Endothelial cell of umbilical vein (primary cell): ENCODE measurements at regions not wholly inside any gene's neighbourhood (a gene's known extent, or its start where the extent isn't known, plus 50 kb on each side); places are given as distances from the start of the nearest gene placed in this dataset.

Experiments
- BruUV-seq: library from RNA; stranded (reverse); fragments of 400-500 nt; replicated peaks from 2 replicates; lab custom pipeline; 2021; lab: Mats Ljungman, UMichigan
- CTCF ChIA-PET: fragments of 300-600, 350-600 bp; sonication (Branson Sonifier 250); formaldehyde crosslinking; loops from one replicate; lab custom pipeline; 2021; ENCODE audit warnings: antibody characterized with exemption, inconsistent platforms; lab: Charles Lee
- POLR2A ChIA-PET: fragments of 300-600, 350-600 bp; sonication (Branson Sonifier 250); formaldehyde crosslinking; loops from one replicate; lab custom pipeline; 2021; ENCODE audit warnings: antibody characterized with exemption, inconsistent platforms; lab: Charles Lee
- DNase-seq: peaks from one replicate; pipeline ENCODE4 v3.0.0-alpha.2; 2011; ENCODE audit warnings: low read depth, low spot score
- FAIRE-seq: peaks from 2 replicates; lab custom pipeline; 2011; peaks lifted over from hg19 to GRCh38; lab: Jason Lieb, UNC
- H2AFZ ChIP-seq: 2 replicates; pipeline ENCODE4 v1.6.0; 2012; ENCODE audit warnings: low read depth, low read length, control low read depth, inconsistent platforms
- H3K27ac ChIP-seq: 2 replicates; pipeline ENCODE4 v1.5.1; 2011; ENCODE audit warnings: low read depth, mild to moderate bottlenecking, control low read depth, low read length, moderate library complexity; ENCODE audit not compliant: insufficient read depth
- H3K27me3 ChIP-seq, 2 experiments: 2 replicates each; pipeline versions ENCODE4 v1.6.0 to v1.6.1; 2011; ENCODE audit warnings: low read length in 2 of 2, mixed read lengths in 1 of 2; ENCODE audit not compliant: control insufficient read depth in 2 of 2, insufficient read depth in 2 of 2
- H3K36me3 ChIP-seq, 2 experiments: 2 replicates in 1 of 2; 3 replicates in 1 of 2; pipeline ENCODE4 v1.5.1; 2011; ENCODE audit warnings: low read length in 2 of 2, mild to moderate bottlenecking in 1 of 2, moderate library complexity in 1 of 2; ENCODE audit not compliant: control insufficient read depth in 2 of 2, insufficient read depth in 2 of 2; ENCODE audit errors: extremely low read depth in 1 of 2
- H3K4me1 ChIP-seq: 3 replicates; pipeline ENCODE4 v1.5.1; 2011; ENCODE audit warnings: mild to moderate bottlenecking, low read length; ENCODE audit not compliant: control insufficient read depth, insufficient read depth; ENCODE audit errors: extremely low read depth
- H3K4me2 ChIP-seq: 2 replicates; pipeline ENCODE4 v1.6.1; 2011; ENCODE audit warnings: low read length, control low read depth, mixed read lengths; ENCODE audit not compliant: insufficient read depth
- H3K4me3 ChIP-seq, 3 experiments: fragments of 200-600 bp in 1 of 3; sonication (generic), shearing (Covaris generic) in 1 of 3; replicated peaks in 1 of 3; 2 replicates each; pipeline ENCODE4 v1.5.1; 2011 to 2016; ENCODE audit warnings: control low read depth in 3 of 3, low read length in 3 of 3, mild to moderate bottlenecking in 2 of 3, inconsistent platforms in 1 of 3, low read depth in 1 of 3, moderate library complexity in 1 of 3; ENCODE audit not compliant: insufficient read depth in 1 of 3
- H3K79me2 ChIP-seq: 2 replicates; pipeline ENCODE4 v1.6.0; 2012; ENCODE audit warnings: low read length, inconsistent platforms; ENCODE audit not compliant: control insufficient read depth, insufficient read depth
- H3K9ac ChIP-seq: replicated peaks from 2 replicates; pipeline ENCODE3; 2011; ENCODE audit warnings: low read length, control low read depth; ENCODE audit not compliant: insufficient read depth; ENCODE audit errors: extremely low read depth
- H3K9me1 ChIP-seq: replicated peaks from 3 replicates; pipeline ENCODE4 v1.6.0; 2011; ENCODE audit warnings: mild to moderate bottlenecking, low read length; ENCODE audit not compliant: control insufficient read depth, insufficient read depth; ENCODE audit errors: extremely low read depth
- H3K9me3 ChIP-seq: replicated peaks from 2 replicates; pipeline ENCODE4 v1.5.1; 2012; ENCODE audit warnings: low read length, inconsistent platforms; ENCODE audit not compliant: control insufficient read depth, insufficient read depth
- H4K20me1 ChIP-seq: replicated peaks from 2 replicates; pipeline ENCODE3; 2011; ENCODE audit warnings: mild to moderate bottlenecking, low read length; ENCODE audit not compliant: control insufficient read depth, insufficient read depth; ENCODE audit errors: extremely low read depth
- CTCF ChIP-seq, 2 donors: IDR thresholded peaks; 1 replicate in 1 of 2; 2 replicates in 1 of 2; pipeline ENCODE4 v1.5.1; 2011; ENCODE audit warnings: low read length in 2 of 2, mild to moderate bottlenecking in 2 of 2, moderate library complexity in 2 of 2, control low read depth in 1 of 2, inconsistent platforms in 1 of 2, low read depth in 1 of 2; ENCODE audit not compliant: insufficient read depth in 1 of 2; ENCODE audit errors: extremely low read depth in 1 of 2
- EZH2 ChIP-seq: IDR thresholded peaks from 2 replicates; pipeline ENCODE4 v1.6.1; 2012; ENCODE audit warnings: borderline replicate concordance, low read depth, mild to moderate bottlenecking, moderate library complexity, low read length, inconsistent platforms; ENCODE audit not compliant: severe bottlenecking
- FOS ChIP-seq: IDR thresholded peaks from 2 replicates; pipeline ENCODE4 v1.6.1; 2011; ENCODE audit warnings: mild to moderate bottlenecking, low read length, moderate library complexity, borderline replicate concordance; ENCODE audit not compliant: insufficient read depth
- GATA2 ChIP-seq: IDR thresholded peaks from 2 replicates; pipeline ENCODE4 v1.7.0; 2011; ENCODE audit warnings: low read depth, mild to moderate bottlenecking, moderate library complexity, mixed read lengths, low read length; ENCODE audit not compliant: insufficient read length, insufficient read depth
- JUN ChIP-seq: IDR thresholded peaks from 2 replicates; pipeline ENCODE4 v1.6.1; 2011; ENCODE audit warnings: borderline replicate concordance, low read depth; ENCODE audit not compliant: insufficient read length, insufficient read depth
- MAX ChIP-seq: IDR thresholded peaks from 2 replicates; pipeline ENCODE4 v1.6.1; 2011; ENCODE audit not compliant: insufficient read depth, insufficient read length
- MYC ChIP-seq: IDR thresholded peaks from one replicate; pipeline ENCODE4 v1.6.1; 2011; ENCODE audit warnings: mild to moderate bottlenecking, low read depth, low read length
- POLR2A ChIP-seq: IDR thresholded peaks from 2 replicates; pipeline ENCODE4 v1.6.1; 2012; ENCODE audit warnings: low read depth, mild to moderate bottlenecking, control low read depth, low read length
- POLR2AphosphoS5 ChIP-seq: IDR thresholded peaks from 2 replicates; pipeline ENCODE4 v1.6.1; 2012; ENCODE audit warnings: low read depth, mild to moderate bottlenecking, control low read depth, low read length, moderate library complexity; ENCODE audit not compliant: insufficient read depth
- dilution Hi-C: fragments of 300-500 bp; cut with MboI; formaldehyde crosslinking; loops from one replicate; pipeline ENCODE4 v1.15.0; 2019; ENCODE audit warnings: low sequenced_read_pairs; ENCODE audit not compliant: extremely low pct_ligation_motif_present
- intact Hi-C: fragments of 100-400 bp; cut with micrococcal nuclease; formaldehyde crosslinking; loops from one replicate; pipeline ENCODE4 v1.10.0; 2022

GRCh38 chr1:4964634-4965345 is 310.4 kb downstream of the AJAP1 start:
- FAIRE-seq (no peak), DNase-seq (no peak)
- ChIA-PET CTCF (no interaction called here), POLR2A (no interaction called here)
- dilution Hi-C loops (no loop called here), intact Hi-C loops (no loop called here)
- H3K4me1 ChIP-seq: no peaks in the 10 kb centered on the region
- H3K9ac ChIP-seq: no peak overlapping the region
- H3K27ac ChIP-seq: no peak overlapping the region
- no peaks in the 10 kb centered on the region for H3K27me3 ChIP-seq
- TF ChIP-seq FOS (no peak), CTCF (IDR thresholded peaks at IDR 0.05; ENCODE audit: extremely low read depth in 1 of 2, insufficient read depth in 1 of 2, low read depth in 1 of 2, low read length in 2 of 2) (no peak)
- H3K79me2 ChIP-seq: no peaks in the 10 kb centered on the region
- no TSS peak for BruUV-seq
- peaks cover 2% of the 10 kb centered on the region for H3K9me3 ChIP-seq
- H3K4me3 ChIP-seq: no peak overlapping the region
- H4K20me1 ChIP-seq: no peaks in the 10 kb centered on the region
- H3K9me1 ChIP-seq: no peaks in the 10 kb centered on the region
- H2AFZ ChIP-seq: no peak overlapping the region
- no peaks in the 10 kb centered on the region for H3K36me3 ChIP-seq
- no peak overlapping the region for H3K4me2 ChIP-seq

DNA sequence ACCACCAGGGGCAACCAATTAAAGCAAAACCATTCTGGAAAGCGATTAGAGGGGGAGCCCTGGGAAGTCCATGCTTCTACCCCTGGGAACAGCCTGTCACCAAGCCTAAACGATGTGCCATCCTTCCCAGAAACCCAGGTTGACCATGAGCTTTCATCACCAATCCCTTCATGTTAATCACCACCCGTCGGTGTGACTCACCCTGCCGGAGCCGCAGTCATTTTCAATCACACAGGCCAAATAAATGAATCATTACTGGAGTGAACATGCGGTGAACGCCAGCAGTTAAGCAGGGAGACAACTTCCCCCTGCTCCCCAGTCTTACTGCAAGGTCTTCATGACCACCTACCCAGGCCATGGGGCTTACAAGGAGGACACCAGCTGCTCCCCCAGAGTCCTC is 308.8 kb downstream of the AJAP1 start:
- no peaks in the 10 kb centered on the region for H3K36me3 ChIP-seq
- no TSS peak for BruUV-seq
- ChIA-PET CTCF (no interaction called here), POLR2A (no interaction called here)
- H3K9me3 ChIP-seq: peaks cover 2% of the 10 kb centered on the region
- intact Hi-C loops (no loop called here), dilution Hi-C loops (no loop called here)
- H4K20me1 ChIP-seq: no peaks in the 10 kb centered on the region
- H3K4me1 ChIP-seq: no peaks in the 10 kb centered on the region
- TF ChIP-seq GATA2: no peak
- no peak for TF ChIP-seq CTCF (IDR thresholded peaks at IDR 0.05; ENCODE audit: extremely low read depth in 1 of 2, insufficient read depth in 1 of 2, low read depth in 1 of 2, low read length in 2 of 2)
- no peak for TF ChIP-seq MYC
- no peak for TF ChIP-seq POLR2AphosphoS5
- TF ChIP-seq FOS: no peak
- no peak for TF ChIP-seq JUN
- TF ChIP-seq MAX: no peak
- TF ChIP-seq EZH2: no peak
- TF ChIP-seq POLR2A: no peak
- H2AFZ ChIP-seq: no peak overlapping the region
- no peak overlapping the region for H3K9ac ChIP-seq
- H3K27me3 ChIP-seq: no peaks in the 10 kb centered on the region
- no peaks in the 10 kb centered on the region for H3K79me2 ChIP-seq
- H3K9me1 ChIP-seq: no peaks in the 10 kb centered on the region
- DNase-seq (no peak), FAIRE-seq (no peak)
- H3K4me2 ChIP-seq: no peak overlapping the region
- H3K27ac ChIP-seq: no peak overlapping the region
- H3K4me3 ChIP-seq: no peak overlapping the region
